ENCODE measurements at regions not wholly inside any gene's neighbourhood (a gene's known extent, or its start where the extent isn't known, plus 50 kb on each side); places are given as distances from the start of the nearest gene placed in this dataset.

DNA sequence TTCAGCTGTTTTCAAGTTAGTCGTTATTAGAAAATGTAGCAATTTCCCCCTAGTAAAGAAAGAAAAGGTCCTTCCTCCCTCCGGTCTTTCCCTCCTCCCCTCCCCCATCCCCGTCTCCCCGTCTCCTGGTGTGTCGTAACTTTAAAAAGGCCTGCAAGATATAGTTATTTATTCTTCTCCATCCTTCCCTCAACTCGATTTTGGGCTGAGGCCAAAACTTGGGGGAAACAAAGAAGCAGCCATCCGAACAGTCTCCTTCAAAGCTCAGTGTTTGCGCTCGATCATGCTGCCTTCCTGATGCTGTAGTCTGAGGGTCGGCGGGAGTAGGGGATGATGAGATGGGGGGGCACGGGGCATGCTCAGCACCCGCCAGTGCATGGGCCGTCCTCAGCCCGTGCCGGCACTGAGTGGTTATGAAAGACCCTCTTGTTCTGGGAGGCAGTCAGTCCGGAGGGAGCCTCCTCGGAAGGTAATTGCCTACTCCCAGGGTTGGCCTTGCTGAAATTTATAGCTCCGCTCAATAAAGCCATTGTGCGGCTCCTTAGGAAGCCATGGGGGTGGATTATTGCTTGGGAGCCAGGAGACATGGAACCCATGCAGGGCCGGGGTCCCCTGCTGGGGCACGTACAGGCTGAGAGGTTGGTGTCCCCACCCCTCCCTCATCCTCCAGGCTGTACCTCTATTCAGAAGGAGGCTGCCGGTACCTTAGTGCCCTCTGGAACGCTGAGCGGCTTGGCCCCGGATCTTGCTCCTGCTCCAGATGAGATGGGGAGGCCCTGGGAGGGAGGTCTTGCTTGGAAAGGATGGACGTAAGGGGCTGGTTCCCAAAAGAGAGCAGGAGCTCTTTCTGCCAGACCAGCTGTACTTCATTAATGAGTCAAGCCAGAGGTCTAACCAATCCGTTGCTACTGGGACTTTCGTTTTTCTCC, 212.7 kb upstream of the CADM1 start:
- TF ChIP-seq, protein P1, sequence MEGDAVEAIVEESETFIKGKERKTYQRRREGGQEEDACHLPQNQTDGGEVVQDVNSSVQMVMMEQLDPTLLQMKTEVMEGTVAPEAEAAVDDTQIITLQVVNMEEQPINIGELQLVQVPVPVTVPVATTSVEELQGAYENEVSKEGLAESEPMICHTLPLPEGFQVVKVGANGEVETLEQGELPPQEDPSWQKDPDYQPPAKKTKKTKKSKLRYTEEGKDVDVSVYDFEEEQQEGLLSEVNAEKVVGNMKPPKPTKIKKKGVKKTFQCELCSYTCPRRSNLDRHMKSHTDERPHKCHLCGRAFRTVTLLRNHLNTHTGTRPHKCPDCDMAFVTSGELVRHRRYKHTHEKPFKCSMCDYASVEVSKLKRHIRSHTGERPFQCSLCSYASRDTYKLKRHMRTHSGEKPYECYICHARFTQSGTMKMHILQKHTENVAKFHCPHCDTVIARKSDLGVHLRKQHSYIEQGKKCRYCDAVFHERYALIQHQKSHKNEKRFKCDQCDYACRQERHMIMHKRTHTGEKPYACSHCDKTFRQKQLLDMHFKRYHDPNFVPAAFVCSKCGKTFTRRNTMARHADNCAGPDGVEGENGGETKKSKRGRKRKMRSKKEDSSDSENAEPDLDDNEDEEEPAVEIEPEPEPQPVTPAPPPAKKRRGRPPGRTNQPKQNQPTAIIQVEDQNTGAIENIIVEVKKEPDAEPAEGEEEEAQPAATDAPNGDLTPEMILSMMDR (IDR thresholded peaks at IDR 0.05; ENCODE audit: extremely low read depth, insufficient read depth, missing control alignments): no peak
- in situ Hi-C loops (cut with MboI; ENCODE audit: low pct_unique_long_range_greater_than_20kb, low sequenced_read_pairs, unreplicated experiment): no loop called here
- no peak for DNase-seq (ENCODE audit: low spot score)

DNA sequence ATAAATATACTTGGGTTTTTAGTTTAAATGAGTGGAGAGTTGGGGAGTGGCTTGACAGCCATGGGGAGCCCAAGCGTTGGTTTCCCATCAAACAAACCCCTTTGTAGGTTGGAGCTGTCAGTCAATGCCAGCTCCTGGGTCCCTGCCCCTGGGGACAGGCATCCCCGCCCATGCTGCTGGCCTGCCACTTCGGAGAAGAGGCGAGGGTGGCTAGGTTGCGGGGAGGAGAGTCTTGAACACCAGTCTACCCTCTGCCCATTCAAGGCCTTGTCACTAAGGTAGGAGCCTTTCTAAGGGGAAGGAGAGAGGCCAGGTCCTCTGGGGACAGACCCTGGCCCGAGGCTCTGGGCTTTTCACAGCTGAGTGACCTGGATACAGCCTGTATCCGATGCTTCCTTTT, 211.9 kb upstream of the CADM1 start:
- TF ChIP-seq, protein P1 (IDR thresholded peaks at IDR 0.05; ENCODE audit: extremely low read depth, insufficient read depth, missing control alignments): no peak
- DNase-seq (ENCODE audit: low spot score): no peak
- in situ Hi-C loops (cut with MboI; ENCODE audit: low pct_unique_long_range_greater_than_20kb, low sequenced_read_pairs, unreplicated experiment): no loop called here

DNA sequence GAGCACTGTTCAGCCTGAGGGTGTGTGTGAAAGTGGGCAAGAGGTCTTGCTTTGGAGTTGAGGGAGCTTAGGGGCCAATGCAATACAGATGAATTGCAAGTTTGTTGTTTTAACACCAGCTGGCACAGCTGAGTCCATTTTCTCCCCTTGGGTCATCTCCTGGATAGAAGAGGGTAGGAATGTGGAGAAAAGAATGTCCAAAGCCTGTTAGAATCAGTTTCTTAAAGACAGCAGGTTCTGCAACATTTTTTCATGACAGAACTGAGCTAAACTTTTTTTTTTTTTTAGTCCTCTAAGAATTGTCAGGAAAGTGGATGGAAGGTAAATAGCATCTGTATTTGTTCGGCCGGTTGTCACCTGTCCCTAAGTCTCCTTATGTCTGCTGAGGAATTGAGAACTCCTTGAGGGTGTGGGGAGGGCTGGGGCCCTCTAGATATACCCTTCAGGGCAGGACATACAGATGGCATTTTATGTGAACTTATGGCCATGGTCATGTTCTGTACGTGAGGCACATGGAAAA, 211.1 kb upstream of the CADM1 start:
- no peak for DNase-seq (ENCODE audit: low spot score)
- in situ Hi-C loops (cut with MboI; ENCODE audit: low pct_unique_long_range_greater_than_20kb, low sequenced_read_pairs, unreplicated experiment): no loop called here
- TF ChIP-seq, protein P1 (IDR thresholded peaks at IDR 0.05; ENCODE audit: extremely low read depth, insufficient read depth, missing control alignments): no peak

DNA sequence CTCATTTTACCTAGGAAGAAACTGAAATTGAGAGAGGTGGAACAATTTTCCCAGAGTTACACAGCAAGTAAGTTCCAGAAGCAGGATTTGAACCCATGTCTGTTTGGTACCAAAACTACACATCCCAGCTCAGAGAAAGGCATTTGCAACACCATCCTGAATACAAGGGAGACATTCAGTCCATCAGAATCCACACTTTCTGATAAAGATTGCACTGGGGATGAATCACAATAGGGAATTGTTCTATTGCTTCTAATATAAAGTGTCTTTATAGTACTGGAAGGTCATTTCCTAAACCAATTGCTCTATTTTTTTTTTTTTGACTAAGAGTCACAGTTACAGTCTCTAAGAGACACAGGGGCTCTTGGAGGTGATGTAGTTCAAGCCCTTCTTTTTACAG, 208.1 kb upstream of the CADM1 start:
- in situ Hi-C loops (cut with MboI; ENCODE audit: low pct_unique_long_range_greater_than_20kb, low sequenced_read_pairs, unreplicated experiment): no loop called here
- DNase-seq (ENCODE audit: low spot score): no peak
- TF ChIP-seq, protein P1 (IDR thresholded peaks at IDR 0.05; ENCODE audit: extremely low read depth, insufficient read depth, missing control alignments): no peak

DNA sequence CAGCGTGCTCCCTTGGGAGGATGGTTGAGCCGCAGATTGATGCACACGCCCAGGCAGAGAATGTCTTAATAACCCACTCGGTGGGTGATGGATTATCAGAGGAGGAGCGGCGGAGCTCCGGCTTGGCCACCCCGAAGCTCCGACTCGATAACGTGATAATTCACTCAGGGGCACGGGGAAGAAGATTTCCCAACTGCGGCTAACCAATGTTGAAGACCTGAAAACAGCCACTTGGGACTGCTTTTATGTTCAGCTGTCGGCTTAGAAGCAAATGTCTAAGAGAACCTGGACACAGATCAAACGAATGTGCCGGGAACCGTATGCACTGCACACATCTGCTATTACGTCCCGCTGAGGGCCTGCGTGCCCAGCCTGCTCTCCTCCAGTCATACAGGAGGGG, 206.8 kb upstream of the CADM1 start:
- TF ChIP-seq, protein P1 (IDR thresholded peaks at IDR 0.05; ENCODE audit: extremely low read depth, insufficient read depth, missing control alignments): no peak
- in situ Hi-C loops (cut with MboI; ENCODE audit: low pct_unique_long_range_greater_than_20kb, low sequenced_read_pairs, unreplicated experiment): no loop called here
- no peak for DNase-seq (ENCODE audit: low spot score)

DNA sequence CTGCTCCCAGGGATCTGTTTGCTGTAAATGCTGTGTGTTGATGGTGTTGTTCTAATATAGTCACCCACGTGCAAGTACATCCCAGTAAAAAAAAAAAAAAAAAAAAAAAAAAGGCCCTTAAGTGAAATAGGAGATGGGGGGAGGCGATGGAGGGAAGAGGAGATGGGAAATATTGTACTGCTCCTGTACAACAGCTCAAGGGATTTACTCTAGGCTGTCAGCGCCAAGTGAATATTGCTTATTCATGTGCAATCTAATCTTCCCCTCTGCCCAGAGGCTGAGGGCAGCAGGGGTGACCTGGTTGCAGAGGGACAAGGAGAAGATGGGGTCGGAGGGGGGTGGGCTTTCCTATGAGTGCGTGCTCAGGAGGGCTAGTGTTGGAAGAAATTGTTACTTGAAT, 206.2 kb upstream of the CADM1 start:
- in situ Hi-C loops (cut with MboI; ENCODE audit: low pct_unique_long_range_greater_than_20kb, low sequenced_read_pairs, unreplicated experiment): no loop called here
- no peak for DNase-seq (ENCODE audit: low spot score)

More for the DNA sequence above, 206.2 kb upstream of the CADM1 start:
- TF ChIP-seq, protein P1 (IDR thresholded peaks at IDR 0.05; ENCODE audit: extremely low read depth, insufficient read depth, missing control alignments): no peak

Measured in GM13977 (cell line).